ENCODE measurements at regions not wholly inside any gene's neighbourhood (a gene's known extent, or its start where the extent isn't known, plus 50 kb on each side); places are given as distances from the start of the nearest gene placed in this dataset.
"Not testable (repeated sequence)": the region's sequence is repeated elsewhere in the genome, so short reads cannot be mapped to it uniquely, and the experiment has no call there.

DNA sequence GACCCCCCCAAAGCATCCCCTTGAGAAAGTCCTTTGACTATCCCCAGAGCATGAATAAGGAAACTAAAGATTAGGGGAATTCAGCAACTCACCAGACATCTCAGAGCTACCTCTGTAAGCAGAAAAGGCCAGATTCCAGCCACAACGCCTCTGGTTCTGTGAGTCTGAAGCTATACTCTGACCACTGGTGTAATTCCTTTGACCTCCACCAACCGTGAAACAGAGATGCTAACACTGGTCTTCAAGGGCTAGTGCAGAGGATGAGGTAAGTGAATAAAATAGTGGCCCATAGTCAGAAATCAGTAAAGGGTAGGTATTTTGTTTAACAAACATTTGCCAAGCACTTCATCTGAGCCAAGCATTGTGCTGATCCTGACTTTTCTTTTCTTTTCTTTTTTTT lies 353.4 kb downstream of the NPIPA8 start:
- DNase-seq: no peak

DNA sequence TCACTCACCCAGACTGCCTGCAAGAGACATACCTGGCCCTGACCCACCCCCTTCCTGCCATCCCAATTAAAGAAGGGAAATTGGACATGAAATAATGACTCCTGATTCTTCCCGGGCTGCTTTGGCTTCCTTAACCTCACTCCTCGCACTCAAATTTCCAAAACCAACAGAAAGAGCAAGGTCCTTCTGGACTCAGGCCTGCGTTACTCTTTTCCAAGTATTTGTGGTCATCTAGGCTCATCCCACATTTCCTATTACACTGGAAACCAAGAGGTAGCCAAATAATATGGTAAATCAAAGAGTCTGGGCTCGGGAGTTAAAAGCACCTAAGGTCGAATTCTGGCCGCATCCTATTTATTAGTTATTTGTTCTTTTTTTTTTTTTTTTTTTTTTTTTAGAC lies 359.3 kb downstream of the NPIPA8 start:
- no peak for DNase-seq

DNA sequence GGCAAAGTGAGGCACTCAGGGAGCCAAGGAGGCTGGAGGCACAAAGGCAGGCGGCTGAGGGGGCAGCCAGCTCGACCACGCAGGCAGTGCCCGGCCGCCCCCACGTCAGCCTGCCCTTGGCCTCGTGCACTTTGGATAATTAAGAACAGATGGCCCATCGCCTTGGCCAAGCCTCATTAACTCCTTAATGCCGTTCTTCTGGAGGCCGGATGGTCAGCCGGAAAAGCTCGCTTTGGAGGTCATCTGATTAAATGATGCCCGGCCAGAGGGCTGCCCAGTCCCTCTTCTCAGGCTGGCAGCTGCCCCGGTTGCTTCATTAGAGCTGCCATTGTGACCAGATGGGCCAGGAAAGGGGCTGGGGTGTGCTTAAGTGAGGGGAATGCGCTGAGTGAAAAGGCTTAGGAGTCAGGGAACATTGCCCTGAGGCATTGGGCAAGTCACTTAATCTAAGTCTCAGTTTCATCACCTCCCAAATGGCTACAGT lies 364.0 kb downstream of the NPIPA8 start:
- DNase-seq: no peak

DNA sequence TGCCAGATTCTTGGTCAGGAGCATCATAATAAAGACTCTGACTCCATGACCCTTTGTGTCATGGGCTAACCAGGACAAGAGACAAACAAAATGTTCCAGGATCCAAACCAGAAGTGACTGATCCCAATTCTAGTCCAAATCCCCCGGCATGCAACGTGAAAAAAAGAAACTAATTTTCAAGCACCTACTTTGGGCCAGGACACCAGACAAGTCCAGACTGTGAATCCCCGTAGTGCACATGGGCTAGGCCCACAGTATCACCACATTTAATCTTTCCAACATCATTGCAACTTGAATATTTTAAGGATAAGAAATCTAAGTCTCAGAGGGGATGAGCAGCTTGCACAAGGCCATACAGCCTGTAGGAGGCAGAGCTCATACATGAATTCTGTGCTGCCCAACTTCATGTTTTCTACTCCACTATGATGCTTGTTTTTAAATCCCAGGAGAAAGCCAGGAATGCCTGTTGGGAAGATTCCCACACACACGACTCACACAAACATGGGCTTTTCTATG lies 365.7 kb downstream of the NPIPA8 start:
- DNase-seq: no peak

DNA sequence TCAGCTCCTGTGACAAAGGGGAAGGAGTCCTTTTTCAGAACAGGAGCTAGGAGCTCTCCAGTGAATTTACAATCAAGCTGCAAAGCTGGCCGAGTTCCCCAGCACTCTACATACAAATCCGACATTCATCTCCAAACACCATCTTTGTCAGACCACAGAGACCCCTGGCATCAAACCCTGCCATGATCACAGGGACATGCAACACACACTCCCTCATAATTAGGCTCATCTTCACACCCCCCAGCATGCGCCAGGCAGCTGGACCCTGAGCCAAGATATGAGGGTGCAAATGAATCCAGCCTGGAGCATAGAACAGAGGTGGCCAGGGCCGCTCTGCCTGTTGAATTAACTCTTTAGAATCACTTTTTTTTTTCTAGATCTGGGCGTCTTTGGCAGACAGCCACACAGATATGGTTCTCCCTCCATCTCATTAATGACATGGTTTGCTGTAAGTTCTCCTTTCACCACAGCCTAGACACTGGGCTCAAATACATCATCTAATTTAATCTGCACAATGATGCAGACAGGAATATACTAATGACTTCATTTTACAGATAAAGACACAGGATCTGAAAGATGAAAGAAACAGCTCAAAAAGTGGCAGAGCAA lies 366.3 kb downstream of the NPIPA8 start:
- DNase-seq: no peak

DNA sequence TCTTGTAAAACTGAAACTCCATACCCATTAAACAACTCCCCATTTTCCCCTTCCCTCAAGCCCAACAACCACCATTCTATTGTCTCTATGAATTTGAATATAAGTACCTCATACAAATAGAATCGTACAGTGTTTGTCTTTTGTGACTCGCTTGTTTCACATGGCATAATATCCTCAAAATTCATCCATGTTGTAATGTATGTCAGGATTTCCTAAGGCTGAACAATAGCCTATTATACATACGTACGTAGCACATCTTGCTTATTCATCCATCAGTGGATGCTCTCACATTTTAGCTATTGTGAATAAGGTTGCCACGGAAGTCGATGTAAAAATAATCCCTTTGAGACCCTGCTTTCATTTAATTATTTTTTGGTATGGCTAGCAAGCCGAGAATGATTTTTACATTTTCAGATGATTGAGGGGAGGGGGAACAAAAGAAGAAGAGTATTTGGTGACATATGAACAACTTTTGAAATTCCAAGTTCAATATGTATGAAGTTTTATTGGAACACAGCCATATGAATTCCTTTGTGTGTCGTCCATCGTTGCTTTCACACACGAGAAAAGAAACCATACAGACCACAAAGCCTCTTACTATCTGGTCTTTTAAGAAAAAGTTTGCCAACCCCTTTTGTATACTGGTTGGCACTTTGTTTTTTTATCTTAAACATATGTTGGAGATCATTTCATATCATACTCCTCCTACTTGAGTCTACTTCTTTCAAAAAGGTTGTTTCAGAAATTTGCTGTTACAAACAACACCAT lies 371.2 kb downstream of the NPIPA8 start:
- DNase-seq: no peak

DNA sequence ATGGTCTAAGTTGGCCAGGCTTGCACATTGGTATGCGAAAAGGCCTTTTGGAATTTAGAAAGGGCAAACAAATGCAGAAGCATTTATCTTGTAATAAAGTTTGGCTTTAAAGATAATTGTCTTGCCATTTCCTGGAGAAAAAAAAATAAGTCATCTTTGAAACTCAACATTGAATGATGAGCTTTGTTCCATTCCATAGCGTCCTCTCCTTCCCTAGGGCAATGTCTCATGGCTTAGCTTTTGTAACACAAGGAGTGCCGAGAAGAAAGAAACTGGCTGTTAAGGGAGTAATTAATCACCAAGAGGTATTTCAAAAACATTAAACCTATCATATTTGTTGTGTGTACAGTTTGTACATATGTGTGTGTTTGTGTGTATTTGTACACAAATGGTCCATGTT lies 372.3 kb downstream of the NPIPA8 start:
- no peak for DNase-seq

DNA sequence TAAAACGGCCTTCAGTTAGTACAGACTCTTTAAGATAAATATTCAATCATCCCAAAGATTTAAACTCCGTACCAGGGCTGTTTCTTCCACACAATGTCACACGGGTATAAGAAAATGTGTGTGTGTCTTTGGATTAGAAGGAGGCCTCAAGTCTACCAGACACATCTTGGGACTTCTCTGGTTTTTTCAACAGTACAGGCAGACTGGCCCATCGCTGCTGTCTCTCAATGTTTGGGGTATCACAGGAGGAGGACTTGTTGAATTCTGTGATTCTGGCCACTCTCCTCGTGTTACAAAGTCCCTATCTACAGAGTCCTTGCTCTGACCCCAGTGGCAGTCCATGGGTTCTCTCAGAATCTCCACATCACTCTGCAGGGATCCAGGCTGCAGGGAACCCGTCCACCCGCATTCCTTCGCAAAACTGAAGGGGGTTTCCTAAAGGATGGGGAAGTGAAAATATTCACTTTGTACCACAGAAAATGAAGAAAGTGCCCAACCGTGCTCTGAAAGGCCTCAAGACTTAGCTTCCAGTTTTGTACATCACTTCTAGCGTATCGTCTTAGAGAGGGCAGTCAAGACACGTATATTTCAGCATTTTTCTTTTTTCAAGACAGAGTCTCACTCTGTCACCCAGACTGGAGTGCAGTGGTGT lies 373.2 kb downstream of the NPIPA8 start:
- DNase-seq: no peak

DNA sequence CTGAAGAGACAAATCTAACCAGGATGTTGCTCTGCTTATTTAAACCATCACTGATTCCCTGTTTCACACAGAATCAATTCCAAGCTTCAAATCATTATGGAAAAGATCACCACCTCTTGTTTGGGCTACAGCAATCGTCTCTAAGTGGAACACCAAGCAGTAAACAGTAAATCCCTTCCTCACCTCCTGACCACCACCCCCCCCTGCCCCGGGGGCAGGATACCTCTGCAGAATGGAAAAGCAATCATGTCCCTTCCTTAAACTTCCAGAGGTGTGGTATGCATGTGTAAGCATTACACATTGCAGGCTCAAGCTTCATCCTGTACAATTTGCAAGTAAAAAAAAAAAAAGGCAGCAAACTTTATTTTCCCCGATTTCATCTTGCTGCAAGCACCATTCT lies 373.8 kb downstream of the NPIPA8 start:
- DNase-seq: no peak

DNA sequence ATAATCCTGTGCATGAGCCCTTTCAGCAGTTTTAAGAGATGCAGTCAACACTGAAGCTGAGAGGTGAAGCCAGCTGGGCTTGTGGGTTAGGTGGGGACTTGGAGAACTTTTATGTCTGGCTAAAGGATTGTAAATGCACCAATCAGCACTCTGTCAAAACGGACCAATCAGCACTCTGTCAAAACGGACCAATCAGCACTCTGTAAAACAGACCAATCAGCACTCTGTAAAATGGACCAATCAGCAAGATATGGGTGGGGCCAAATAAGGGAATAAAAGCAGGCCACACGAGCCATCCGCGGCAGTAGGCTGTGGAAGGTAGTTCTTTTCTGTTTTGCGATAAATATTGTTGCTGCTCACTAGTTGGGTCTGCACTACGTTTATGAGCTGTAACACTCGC lies 374.7 kb downstream of the NPIPA8 start:
- not testable (repeated sequence) for DNase-seq

DNA sequence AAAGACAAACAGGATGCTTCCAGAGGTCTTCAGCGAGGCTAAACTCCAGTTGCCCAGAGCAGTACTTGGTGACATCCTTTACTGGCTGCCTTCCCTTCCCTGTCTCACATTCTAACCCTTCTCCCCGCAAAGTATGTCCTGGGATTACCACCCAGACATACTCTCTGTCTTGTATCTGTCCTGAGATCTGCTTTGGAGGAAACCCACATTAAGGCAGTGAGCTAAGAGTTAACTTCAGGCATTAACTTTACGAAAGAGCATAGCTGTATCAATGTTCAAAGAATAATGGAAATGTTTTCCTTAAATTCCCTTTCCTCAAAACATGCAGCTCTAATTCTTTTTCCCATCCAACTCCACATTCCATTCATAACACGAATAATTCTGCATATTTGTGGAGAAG lies 385.2 kb downstream of the NPIPA8 start:
- DNase-seq: no peak

DNA sequence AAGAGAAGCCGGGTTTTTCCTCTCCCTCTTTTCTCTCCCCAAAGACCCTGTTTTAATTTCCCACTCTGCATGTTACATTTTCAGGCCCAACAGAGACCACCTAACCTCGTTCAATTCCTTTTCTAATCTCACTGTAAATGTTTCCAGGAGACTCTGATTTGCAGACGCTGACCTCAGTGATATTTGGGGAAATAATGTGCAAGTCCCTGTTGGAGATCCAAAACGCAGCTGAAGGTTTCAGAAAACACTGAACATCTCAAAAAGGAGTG lies 386.6 kb downstream of the NPIPA8 start:
- no peak for DNase-seq

DNA sequence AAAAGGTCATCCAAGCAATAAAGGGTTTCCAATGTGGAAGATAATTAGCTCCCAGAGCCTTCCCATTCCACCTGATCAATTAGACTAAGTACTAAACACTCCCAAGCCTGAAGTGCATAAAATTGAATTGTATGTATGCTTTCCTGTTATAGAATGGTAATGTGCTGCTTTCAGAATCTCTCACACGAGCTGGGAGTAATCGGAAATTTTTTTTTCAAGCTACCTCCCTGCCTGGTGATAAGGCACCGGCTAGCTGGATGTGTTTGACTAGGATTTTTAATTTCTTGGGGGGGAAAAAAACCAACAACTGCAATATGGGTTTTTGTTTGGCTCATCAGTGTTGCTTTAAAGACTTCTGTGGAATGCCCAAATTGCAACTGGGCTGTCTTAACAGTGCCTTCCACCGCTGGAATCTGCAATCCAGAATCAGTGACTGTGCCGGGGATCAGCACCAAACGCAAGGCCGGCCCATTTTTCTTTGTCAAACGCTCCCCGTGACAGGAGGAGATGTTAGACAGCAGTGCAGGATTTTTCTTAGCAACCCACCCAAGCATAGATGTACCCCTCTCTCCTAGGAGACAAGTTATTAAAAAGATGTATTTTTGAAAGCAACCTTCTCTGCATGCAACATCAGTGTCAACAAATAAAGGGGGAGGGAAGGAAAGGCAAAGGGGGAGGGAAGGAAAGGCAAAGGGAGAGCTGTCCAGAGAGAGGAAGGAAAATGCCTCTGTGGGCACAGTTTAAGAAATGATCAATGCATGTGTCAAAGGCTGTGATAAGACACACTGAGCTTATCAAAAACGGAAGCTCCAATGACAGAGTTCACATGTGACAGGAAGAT lies 387.2 kb downstream of the NPIPA8 start:
- no peak for DNase-seq

DNA sequence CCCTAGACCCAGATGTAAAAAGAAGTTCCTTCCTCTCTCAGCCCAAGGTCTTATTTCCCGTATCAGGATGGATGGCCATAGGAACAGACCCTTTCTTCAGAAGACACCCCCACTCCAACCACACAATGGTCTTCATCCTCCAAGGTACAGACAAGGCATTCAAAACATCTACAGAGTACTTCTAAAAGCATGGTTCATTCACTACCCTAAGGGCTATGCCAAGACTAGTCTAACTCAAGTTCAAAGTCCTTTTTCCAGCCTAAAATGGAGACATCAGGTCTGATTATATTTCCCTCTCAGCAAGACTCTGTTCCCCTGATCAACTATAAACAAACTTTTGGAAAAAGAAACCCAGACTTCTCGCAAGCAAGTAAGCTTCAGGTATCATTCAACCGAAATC lies 388.9 kb downstream of the NPIPA8 start:
- DNase-seq: no peak

DNA sequence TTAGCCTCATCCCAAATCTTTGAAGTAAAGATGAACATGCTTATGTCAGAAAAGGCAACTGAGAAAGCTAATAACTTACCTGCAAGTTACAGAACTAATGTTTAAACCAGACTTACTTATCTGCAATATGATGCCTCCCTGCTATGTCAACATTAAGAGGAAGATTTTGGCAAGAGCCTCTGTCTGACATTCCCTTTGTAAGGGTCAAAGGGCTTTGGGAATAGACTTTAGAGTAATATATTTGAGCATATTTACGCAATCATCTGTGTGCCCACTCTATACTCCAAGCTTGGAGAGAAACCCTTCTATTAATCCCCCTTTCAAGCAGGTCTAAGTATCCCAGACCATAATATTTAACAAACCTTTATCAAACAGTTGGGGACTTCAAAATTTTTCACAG lies 389.4 kb downstream of the NPIPA8 start:
- no peak for DNase-seq

DNA sequence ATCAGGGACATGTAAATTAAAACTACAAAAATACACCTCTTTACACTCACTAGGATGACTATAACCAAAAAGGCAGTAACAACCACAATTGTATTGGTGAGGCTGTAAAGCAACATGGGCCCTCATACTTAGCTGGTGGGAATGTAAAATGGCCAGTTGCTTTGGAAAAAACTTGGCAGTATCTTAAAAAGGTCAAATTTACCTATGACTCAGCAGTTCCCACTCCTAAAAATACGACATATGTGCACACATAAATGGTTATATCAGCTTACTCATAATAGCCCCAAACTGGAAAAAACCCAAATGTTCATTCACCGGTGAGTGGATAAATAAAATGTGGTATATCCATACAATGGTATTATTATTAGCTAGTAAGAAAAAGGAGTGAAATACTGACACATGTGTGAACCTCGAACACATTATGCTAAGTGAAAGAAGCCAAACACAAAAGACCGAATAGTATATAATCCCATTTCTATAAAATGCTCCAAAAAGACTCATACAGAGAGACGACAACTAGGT lies 391.4 kb downstream of the NPIPA8 start:
- no peak for DNase-seq

DNA sequence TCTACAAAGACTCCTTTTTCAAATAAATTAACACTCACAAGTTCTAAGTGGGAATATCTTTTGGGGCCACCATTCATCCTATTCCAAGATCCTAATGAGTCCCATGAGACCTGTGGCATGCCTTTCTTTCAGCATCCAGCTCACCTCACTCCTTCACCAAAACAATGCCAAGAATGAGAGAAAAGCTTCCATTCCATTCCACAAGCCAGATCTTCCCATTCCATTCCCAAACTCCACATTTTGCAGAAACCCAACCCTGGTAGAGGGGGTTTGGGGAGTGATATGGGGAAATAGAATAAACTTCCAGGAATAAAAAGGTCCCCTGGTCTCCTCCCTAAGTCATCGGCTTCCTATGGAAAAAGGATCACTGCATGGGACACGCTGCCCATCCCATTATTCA lies 392.2 kb downstream of the NPIPA8 start:
- no peak for DNase-seq

DNA sequence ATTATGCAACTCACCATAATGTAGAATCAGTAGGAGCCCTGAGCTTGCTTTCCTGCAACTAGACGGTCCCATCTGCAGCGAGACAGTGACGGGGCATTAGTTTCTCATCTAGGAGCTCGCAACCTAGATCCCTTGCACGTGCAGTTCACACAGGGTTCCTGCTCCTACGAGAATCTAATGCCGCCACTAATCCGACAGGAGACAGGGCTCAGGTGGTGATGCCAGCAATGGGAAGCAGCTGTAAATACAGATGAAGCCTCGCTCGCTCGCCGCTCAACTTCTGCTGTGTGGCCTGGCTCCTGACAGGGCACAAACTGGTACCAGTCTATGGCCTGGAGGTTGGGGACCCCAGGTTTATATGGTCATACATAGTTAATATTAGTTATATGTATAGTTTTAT lies 394.5 kb downstream of the NPIPA8 start:
- DNase-seq: no peak

DNA sequence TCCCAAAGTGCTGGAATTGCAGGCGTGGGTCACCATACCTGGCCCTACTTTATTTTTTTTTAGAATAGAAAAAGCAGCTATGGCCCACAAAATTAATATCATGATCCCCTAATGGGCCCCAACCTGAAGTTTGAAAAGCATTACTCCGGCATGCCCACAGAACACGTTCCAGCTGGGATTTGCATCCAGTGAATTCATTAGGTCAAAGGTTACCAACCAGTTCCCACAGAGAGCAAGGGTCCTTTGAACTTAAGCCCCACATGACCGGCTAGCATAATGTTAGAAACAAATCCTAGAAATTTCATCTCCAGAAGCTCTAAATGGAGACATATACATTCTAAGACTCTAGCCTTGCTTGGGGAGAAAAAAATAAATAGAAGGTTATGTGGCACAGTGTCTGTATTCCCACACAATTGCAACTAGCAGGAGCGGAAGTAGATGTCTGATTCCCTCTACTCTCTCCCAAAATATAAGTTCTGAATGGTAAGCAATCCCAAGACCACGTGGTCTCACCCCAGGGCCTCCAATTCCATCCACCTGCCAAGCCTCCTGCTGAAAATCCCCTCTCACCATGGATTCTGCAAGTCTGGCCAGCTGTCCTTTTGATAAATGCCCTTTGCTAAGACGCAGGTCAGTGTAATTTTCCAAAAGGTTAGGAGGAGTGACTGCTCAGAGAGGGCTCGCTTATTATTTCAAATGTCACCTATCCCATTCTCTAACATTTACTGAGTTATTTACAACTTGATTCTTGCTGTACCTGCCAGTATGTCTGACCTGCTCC lies 395.8 kb downstream of the NPIPA8 start:
- DNase-seq: no peak

DNA sequence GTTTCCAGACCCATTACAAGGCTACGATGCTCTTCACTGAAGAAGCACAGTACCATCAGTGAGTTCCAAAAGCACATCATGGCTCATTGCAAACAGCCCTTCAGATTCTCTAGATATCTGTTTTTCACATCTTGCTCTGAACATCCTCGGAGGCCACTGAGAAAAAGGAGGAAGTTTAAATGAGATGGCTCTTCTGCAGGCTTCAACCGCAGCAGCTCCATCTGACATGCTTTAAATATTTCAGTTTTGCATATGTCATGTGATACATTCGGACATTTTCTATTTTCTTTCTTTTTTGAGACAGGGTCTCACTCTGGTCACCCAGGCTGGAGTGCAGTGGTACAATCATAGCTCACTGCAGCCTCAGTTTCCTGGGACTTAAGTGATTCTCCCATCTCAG lies 396.8 kb downstream of the NPIPA8 start:
- no peak for DNase-seq

DNA sequence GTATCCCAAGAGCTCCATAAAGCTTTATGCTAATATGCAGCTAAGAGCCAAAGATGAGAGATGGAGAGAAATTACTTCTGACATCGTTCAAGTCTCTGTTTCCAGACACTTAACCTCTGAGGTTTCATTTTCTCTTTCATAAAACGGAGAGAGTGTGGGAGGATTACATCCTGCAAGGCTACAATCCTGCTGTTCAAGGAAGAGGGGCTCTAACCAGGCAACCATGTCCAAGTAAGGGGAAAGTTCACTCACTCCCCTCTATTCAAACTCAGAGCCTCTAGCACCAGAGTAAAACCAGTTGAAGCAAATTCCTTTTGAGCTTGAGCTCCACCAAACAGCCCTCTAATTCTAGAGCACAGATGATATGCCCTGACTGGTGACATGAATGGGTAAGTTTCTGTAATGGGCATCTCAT lies 397.4 kb downstream of the NPIPA8 start:
- no peak for DNase-seq

DNA sequence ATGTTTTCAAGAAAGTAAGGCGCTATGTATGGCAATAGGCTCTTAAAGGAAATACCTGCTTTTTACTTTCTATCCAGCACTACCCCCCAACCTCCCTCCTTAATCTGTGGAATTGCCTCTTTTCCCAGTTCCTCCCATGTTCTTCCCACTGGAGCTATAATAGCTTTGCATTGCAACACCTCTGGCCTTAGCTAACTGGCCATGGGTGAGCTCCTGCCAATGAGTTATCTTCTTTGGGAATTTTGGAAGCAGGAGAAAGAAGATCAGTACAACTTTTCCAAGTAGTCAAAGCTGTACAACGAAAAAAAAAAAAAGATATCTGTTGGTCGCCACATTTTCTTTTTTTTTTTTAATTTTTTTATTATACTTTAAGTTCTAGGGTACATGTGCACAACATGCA lies 398.0 kb downstream of the NPIPA8 start:
- DNase-seq: no peak

Measured in activated CD4-positive, CD25-positive, alpha-beta regulatory T cell (primary cell).